SW480 (cell line): ENCODE measurements at regions not wholly inside any gene's neighbourhood (a gene's known extent, or its start where the extent isn't known, plus 50 kb on each side); places are given as distances from the start of the nearest gene placed in this dataset.
"Not testable (repeated sequence)": the region's sequence is repeated elsewhere in the genome, so short reads cannot be mapped to it uniquely, and the experiment has no call there.

Experiments
- DNase-seq: peaks from one replicate; pipeline ENCODE4 v3.0.0-alpha.2; 2016; ENCODE audit warnings: low spot score

DNA sequence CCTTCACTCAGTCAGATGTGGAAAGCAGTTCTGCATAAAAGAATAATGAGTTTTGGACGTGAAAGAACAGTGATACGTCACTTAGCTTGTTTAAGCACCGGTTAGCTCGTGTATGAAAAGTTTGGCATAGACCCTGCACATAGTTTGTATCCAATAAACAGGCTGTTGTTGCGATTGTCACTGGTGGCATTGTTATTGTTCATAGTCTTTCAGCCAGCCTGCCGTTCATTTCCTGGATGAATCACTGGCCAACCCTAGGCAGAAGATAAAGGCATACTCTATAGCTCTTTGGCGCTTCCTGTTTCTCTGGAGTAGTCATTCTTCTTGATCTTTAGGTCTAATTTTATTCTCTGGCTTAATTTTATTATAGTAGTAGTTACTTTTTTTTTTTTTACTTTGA, 57.8 kb upstream of the ANKRD30A start:
- peak; percentile 8 for DNase-seq

DNA sequence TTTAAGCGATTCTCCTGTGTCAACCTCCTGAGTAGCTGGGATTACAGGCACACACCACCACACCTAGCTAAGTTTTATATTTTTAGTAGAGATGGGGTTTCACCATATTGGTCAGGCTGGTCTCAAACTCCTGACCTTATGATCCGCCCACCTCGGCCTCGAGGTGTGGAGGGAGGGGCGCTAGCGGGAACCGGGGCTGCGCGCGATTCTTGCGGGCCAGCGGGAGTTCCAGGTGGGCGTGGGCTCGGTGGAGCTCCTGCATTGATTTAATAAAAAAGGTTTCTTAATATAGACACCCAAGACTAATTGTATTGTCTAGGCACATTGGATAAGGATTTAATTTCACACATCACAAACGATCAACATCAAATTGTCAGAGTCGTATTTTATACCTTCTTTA, 63.1 kb upstream of the ANKRD30A start:
- DNase-seq: not testable (repeated sequence)

DNA sequence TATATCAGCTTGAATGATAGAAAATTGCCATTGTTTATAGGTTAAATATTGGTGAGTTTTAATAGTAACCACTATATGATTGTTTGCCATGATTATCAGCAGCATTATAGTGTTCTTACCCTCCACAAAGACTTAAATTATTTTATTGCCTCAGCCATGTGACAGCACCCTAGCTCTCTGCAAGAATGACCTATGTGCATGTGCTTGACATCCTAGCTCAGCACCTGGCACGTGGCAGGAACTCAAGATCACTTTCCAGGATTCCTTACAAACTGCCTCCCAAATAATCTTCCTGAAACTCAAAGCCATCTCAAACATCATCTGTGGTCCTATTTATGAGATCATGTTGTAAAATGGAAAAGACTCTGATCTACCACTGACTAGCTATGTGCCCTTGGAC, 68.1 kb upstream of the ANKRD30A start:
- DNase-seq: no peak

DNA sequence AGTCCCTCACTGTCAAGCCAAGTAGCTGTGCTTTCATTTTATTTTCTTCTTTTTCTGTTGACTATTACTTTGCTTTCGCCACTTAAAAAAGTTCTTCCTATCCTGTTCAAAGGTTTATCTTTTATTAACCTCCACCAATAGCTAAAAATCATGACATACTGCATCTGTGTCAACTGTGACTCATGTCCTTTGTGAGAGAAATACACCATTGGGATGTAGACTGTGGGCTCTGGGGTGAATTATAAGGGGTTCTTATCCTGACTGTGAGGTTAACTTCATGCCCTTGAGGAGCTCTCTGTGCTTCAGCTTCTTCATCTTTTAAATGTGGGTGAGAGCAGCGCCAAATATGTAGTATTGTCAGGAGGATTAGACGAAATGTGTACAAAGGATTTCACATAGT, 71.9 kb upstream of the ANKRD30A start:
- DNase-seq: no peak

DNA sequence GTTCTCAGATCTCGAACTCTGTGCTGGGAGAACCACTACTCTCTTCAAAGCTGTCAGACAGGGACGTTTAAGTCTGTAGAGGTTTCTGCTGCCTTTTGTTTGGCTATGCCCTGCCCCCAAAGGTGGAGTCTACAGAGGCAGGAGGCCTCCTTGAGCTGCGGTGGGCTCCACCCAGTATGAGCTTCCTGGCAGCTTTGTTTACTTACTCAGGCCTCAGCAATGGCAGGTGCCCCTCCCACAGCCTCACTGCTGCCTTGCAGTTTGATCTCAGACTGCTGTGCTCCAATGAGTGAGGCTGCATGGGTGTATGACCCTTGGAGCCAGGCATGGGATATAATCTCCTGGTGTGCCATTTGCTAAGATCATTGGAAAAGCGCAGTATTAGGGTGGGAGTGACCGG, 75.4 kb upstream of the ANKRD30A start:
- DNase-seq: not testable (repeated sequence)

DNA sequence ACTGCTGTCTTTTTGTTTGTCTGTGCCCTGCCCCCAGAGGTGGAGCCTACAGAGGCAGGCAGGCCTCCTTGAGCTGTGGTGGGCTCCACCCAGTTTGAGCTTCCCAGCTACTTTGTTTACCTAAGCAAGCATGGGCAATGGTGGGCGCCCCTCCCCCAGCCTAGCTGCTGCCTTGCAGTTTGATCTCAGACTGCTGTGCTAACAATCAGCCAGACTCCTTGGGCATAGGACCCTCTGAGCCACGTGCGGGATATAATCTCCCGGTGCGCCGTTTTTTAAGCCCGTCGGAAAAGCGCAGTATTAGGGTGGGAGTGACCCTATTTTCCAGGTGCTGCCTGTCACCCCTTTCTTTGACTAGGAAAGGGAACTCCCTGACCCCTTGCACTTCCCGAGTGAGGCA, 81.1 kb upstream of the ANKRD30A start:
- DNase-seq: not testable (repeated sequence)

DNA sequence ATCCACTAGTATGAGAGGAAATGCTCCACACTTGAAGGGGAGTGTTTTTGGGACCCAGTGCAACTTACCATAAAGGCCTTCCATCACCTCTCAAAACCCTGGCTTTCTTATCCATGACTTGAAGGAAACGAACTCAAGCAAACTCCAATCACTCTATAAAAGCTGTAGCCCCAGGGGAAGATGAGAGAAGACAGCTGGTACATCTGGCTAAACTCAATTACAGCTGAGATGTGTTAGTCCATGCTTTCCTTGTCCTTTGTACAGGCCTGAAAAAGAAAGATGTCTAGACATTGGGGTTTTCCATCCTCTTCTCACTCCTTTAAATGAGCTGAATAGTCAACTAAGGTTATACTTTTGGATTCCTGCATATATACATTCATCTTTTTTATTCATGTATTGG, 89.5 kb upstream of the ANKRD30A start:
- DNase-seq: no peak

DNA sequence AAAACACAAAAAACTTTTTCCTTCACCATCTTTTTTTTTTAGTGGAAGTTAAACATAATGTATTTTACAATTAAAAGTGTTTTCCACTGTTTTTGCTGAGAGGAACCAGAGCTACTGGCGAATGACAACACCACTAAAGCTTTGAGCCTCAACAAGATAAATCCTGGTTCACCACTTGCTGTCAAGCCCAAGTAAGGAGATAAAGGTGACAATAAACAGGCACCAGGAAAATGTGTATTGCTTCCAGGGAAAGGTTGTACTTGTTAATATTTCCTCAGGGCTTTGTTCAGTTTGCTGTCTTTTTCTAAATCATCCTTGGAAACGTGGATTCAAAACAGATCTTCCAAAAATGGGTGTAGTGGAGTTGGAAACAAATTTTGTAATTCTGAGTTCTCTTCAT, 109.9 kb upstream of the ANKRD30A start:
- no peak for DNase-seq

DNA sequence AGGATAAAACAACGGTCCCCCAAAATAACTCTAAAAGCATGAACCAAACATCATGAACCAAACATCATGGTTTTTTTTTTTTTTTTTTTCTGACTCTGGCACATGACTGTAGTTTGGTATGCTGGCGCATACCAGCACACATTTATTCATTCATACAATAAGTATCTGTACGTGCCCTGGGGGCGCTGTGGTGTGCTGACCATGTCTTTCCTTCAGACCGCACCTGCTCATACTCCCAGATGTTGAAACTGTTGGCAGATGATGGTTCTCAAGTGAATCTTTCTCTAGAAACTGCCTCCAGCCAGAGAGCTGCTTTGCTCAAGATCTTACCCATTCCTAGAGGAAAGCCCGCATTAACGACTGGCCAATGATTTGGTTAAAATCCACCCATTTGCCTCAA, 114.7 kb upstream of the ANKRD30A start:
- no peak for DNase-seq

DNA sequence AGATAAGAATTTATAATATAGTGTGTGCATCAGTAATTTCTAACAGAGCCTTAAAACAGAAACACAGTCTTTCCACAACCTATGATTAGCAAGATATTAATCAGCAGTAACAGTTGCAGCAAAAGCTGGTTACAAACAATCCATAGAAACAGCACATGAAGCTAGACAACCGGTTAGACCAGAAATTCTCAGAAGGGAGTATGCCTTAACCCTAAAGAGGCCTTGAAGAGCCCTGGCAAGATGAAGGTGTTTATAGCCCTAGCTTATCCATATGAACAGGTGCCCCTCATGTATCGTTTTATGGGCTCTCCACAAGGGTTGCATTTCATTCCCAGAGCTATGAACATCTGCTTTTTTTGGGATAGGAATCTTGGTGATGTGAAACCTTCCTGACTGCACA, 117.1 kb upstream of the ANKRD30A start:
- DNase-seq: not testable (repeated sequence)

DNA sequence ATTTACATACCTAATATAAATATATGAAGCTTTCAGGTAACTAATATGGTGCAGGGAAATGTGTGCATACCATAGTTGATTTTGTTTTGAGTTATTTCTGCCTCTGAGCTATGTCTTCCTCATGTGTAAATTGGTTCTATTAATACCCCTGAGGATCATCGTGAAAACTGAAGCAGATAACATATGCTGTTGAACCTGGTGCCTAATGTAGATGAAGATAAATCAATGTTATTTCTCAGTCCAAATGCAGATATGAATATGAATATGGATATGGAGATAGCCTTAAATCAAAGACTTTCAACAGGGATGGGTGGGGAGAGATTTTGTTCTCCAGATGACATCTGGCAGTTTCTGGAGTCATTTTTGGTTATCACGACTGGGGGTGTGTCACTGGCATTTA, 122.3 kb upstream of the ANKRD30A start:
- no peak for DNase-seq

DNA sequence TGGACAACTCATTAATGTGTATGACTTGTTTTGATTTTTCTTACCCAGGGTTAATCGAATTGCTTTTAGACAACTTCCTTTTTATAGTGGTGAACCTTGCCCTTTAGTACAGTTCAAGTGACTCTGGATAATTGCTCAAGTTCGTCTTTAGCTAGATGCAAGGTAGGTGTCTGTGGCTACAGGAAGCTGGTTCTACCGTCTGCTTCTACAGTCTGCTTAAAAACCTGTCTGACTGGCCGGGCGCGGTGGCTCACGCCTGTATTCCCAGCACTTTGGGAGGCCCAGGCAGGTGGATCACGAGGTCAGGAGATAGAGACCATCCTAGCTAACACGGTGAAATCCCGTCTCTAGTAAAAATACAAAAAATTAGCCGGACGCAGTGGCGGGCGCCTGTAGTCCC, 129.6 kb upstream of the ANKRD30A start:
- DNase-seq: not testable (repeated sequence)

DNA sequence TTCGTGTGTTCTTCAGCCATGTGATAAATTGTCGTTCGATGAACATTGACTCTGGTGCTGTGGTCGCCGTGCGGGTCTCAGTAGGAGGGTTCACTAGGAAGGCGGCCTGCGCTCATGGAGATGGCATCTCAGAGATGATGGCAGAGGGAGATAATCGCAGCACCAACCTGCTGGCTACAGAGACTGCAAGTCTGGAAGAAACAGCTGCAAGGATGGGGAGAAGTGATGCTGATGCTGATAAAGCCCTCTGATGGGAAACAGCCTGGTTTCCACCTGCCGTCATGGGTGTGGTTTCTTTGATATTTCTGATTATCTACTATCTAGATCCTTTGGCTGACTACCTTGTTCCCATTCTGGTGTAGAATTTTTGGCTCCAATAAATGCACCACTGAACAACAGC, 130.5 kb upstream of the ANKRD30A start:
- no peak for DNase-seq

DNA sequence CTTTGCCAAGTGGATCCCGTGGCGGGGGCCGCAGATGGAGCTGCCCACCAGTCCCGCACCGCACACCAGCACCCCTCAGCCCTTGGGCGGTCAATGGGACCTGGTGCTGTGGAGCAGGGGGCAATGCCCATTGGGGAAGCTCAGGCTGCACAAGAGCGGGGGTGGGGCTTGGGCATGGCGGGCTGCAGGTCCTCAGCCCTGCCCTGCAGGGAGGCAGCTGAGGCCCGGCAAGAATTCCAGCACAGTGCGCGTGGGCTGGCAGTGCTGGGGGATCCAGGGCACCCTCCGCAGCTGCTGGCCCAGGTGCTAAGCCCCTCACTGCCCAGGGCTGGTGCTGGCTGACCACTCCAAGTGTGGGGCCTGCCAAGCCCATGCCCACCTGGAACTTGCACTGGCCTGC, 136.2 kb upstream of the ANKRD30A start:
- no peak for DNase-seq

DNA sequence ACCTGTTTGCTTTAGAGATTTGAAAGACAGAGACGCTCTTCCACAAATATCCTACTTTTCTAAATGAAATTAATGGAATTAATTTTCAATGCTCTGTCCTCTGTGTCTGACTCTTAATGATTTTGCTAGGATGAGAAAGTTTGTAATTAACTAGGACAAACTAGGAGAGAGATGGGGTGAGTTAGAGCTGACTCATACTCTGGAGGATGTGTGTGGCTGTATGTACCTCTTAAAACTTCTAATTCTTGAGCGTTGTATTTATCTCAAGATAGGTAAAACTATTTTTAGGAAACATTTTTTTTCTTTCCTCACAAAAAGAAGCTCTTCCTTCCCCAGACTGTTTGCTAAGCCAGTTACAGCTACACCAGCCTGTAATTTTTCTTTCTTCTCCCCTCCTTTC, 178.8 kb upstream of the ANKRD30A start:
- DNase-seq: no peak

DNA sequence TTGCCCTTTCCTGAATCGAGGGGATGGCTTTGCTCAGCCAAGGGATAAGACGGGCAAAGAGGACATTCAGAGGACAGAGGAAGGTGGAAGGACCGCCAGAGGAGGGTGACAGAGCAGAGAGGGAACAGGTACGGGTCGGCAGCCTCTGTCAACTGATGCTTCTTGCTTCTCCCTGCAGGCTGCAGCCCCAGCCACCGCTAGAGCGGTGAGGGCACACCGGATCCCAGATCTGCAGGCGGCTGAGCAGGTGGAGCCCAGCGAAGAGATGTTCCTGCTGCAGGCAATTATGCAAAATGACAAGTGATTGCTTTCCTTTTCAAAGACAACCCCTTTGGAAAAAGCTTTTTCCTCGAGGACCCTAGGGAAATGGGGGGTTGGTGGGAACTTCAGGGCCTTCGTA, 181.9 kb upstream of the ANKRD30A start:
- no peak for DNase-seq

DNA sequence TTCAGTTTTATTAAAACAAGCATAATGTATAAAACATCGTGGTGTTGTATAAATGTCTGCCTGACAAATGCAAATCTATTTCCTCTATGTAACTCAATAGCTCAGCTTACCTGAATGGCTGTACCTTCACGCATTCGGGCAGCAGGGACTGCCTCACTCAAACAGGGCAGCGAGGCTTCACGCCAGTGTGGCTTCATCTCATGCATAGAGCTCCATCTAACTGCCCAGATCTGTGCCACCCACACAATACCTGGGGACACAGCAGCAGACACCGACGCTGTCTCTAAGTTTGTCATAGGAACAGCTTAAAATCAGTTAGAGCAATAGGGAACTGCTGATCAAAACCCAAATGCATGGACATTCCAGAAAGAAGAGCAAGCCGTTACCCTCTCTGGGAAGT, 182.8 kb upstream of the ANKRD30A start:
- no peak for DNase-seq

DNA sequence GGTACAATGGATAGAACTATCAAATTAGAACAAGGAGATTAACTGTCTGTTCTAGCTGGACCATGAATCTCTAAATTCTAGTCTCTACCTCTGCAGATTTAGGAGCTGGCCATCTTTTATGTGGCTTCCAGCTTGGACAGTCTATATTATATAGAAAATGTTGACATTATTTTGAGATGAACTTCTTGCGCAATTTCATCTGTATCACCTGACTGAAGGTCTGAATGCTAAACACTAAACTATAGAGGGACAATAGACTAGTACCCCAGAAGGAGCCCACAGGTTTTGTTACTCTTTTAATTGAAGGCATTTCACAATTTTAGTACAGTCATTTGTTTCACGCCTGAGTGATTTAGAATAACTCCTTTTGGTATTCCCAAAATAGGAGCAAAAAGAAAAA, 222.4 kb upstream of the ANKRD30A start:
- no peak for DNase-seq

DNA sequence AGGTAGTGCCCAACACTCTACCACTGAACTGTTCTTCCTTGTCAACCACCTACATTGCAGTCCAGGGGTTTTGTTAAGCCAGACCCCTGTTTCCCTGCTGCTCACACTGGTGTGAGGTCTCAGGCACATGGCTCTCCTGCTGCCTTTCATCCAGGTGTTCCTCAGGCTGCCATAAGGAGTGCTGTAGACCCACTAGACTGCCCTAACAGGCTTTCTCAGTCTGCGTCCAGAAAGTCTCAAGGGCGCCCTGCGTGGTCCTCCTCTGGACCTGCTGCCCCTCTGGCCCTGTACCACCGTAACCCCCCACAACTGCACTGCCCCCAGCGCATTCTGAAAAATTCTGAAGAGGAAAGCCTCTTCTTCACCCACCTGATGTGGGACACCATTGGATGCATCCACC, 225.7 kb upstream of the ANKRD30A start:
- DNase-seq: no peak

DNA sequence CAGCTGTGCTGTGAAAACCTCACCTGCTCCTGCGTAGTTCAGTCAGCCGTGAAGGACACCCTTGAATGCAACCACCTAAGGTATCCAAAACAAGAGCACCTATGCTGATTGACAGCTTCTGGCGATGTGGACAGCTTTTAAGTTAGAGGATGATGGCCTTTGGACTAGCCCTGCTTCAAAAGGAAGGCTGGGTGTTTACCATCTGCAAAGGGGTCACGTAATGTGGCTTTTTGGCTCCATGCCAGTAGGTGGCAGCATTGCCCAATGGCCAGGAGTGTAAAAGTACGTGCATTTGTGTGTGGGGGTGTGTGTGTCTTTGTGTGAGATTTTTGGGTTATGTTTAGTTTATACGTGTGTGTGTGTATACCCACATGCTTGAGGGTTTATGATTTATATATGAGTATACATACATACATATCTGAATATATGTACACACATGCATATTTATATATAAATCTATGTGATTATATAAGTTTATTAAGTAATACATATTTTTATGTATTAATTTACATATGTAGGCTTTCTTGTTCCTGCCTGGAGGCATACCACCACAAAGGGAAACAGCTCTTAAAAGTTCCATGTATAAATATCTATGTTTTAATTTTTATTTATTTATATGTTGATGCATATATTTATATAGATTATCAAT, 236.3 kb upstream of the ANKRD30A start:
- peak; percentile 54 for DNase-seq

DNA sequence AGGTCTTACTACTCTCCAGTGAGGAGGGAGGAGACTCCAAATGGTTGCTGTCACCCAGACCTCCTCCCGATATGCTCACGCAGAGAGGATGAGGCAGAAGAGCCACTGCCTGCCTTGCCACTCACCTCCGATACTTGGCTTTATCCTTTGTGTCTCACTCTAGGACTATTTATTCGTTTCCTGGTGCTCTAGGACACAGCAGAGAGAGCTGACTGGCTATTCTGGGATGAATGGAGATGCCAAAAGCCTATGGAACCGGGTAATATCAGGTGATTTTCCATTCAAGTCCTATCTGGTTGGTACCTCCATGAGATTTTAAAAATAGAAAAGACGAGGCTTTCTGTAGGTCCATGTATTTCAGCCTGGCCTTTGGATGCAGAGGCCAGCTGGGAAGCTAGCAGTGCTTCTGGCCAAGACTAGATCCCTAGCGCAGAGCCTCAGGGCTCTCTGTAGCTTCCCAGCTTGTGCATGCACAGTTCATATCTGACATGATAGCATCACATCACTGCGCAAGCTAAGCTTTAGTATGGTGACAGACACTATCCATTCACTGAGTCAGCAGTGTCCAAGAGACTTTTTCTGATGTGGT, 239.0 kb upstream of the ANKRD30A start:
- no peak for DNase-seq

DNA sequence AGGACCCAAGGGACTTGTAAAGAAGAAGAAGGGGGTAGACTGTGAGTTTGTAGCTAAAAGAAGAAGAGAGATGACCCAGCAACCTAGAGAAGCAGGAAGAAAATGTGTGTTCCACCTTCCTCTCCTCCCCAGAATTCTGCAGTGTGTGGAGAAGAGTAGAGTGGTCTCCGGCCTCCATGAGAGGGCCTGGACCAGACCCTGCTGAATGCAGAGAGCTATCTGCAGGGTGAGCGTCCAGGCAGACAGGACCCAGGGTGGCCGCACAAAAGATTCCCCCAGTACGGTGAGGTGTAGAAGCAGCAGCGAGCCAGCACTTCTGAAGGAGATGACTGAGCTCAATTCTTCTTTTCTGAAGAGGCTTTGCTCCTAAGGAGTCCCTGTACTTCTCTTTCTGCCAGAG, 239.7 kb upstream of the ANKRD30A start:
- DNase-seq: no peak

DNA sequence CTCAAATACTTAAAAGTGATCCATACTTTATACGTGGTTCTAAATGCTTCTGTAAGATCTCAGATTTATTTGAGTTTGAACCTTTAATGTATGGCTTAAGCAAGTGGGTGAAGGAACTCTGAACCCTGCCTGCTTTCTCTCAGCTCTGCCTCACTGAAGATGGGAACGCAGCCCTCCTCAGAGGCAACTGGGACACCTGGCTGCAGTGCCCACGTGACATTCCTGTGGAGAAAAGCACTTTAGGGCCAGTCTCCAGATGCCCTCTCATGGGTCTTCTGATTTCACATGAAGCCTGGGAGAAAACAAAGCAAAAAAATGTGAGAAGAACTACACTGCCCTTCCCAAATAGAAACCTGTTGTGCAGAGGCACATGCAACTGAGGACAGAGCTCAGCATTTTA, 242.6 kb upstream of the ANKRD30A start:
- no peak for DNase-seq

DNA sequence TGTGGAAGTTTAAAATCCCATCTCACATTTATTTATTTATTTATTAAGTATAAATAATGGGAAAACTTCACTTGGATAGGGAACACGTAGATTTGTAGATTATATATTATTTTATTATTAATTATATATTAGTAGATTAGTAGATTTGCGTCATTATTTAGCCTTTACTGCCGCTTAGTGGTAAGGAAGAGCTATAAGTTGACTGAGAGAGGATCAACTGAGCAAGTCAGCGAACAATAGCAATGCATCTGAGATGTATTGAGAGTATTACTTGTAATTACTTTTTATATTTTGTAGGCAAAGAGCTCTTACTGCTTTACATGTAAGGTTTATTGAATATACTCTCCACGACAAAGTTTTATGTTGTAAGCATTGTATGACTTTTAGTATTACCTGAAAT, 244.5 kb upstream of the ANKRD30A start:
- peak; percentile 37 for DNase-seq
